HepG2 (cell line): ENCODE measurements at regions not wholly inside any gene's neighbourhood (a gene's known extent, or its start where the extent isn't known, plus 50 kb on each side); places are given as distances from the start of the nearest gene placed in this dataset.

Experiments
- ATF7-NPFF ChIP-seq: sonication (generic); formaldehyde crosslinking; IDR thresholded peaks from 2 replicates; pipeline ENCODE4 v1.8.1; 2023; ENCODE audit warnings: mild to moderate bottlenecking, low read depth, missing genetic modification reagents, moderate library complexity
- EEA1 ChIP-seq: sonication (generic); formaldehyde crosslinking; IDR thresholded peaks from 2 replicates; pipeline ENCODE4 v1.5.1; 2020; ENCODE audit warnings: mild to moderate bottlenecking, missing genetic modification reagents, borderline replicate concordance
- IKZF4 ChIP-seq: sonication (generic); formaldehyde crosslinking; IDR thresholded peaks from 2 replicates; pipeline ENCODE4 v1.5.1; 2020; ENCODE audit warnings: borderline replicate concordance, mild to moderate bottlenecking, low read depth, missing genetic modification reagents; ENCODE audit errors: not compliant biosample characterization
- ISX ChIP-seq: sonication (generic); formaldehyde crosslinking; conservative IDR thresholded peaks from 2 replicates; pipeline ENCODE4 v1.5.0; 2020; ENCODE audit warnings: missing genetic modification reagents
- KLF12 ChIP-seq: sonication (generic); formaldehyde crosslinking; IDR thresholded peaks from 2 replicates; pipeline ENCODE4 v1.4.0; 2020; ENCODE audit warnings: missing genetic modification reagents, borderline replicate concordance
- PHB2 ChIP-seq: fragments of 450-650 bp; IDR thresholded peaks from 2 replicates; pipeline ENCODE4 v1.6.1; 2018; ENCODE audit not compliant: partially characterized antibody
- PTBP1 ChIP-seq: fragments of 200-400 bp; formaldehyde crosslinking; IDR thresholded peaks from 2 replicates; pipeline ENCODE4 v1.6.1; 2018; ENCODE audit warnings: low read length, low read depth; ENCODE audit not compliant: poor library complexity, severe bottlenecking
- RAD51 ChIP-seq: fragments of 450-650 bp; IDR thresholded peaks from 2 replicates; pipeline ENCODE4 v1.6.1; 2016; ENCODE audit warnings: borderline replicate concordance
- RBFOX2 ChIP-seq: fragments of 200-400 bp; formaldehyde crosslinking; IDR thresholded peaks from 2 replicates; pipeline ENCODE4 v1.6.1; 2017; ENCODE audit warnings: low read depth, mild to moderate bottlenecking, low read length
- REXO4 ChIP-seq: sonication (generic); formaldehyde crosslinking; IDR thresholded peaks from 2 replicates; pipeline ENCODE4 v1.8.0; 2022; ENCODE audit warnings: missing genetic modification reagents, mild to moderate bottlenecking, borderline replicate concordance
- RXRB ChIP-seq: IDR thresholded peaks from 2 replicates; pipeline ENCODE4 v1.6.1; 2016; ENCODE audit warnings: borderline replicate concordance, missing genetic modification reagents, missing compliant biosample characterization
- SMAD3 ChIP-seq: sonication (generic); formaldehyde crosslinking; IDR thresholded peaks from 2 replicates; pipeline ENCODE4 v1.4.0; 2020; ENCODE audit warnings: missing genetic modification reagents
- SOX5 ChIP-seq: IDR thresholded peaks from 2 replicates; pipeline ENCODE4 v1.6.1; 2016; ENCODE audit warnings: borderline replicate concordance
- XBP1 ChIP-seq: sonication (generic); formaldehyde crosslinking; IDR thresholded peaks from 2 replicates; pipeline ENCODE4 v1.5.0; 2020; ENCODE audit warnings: missing genetic modification reagents
- XRCC5 ChIP-seq: fragments of 200-400 bp; formaldehyde crosslinking; optimal IDR thresholded peaks from 2 replicates; pipeline ENCODE3; 2017; ENCODE audit warnings: mild to moderate bottlenecking, low read length
- ZNF234 ChIP-seq: sonication (generic); formaldehyde crosslinking; conservative IDR thresholded peaks from 2 replicates; pipeline ENCODE4 v1.5.1; 2020; ENCODE audit warnings: mild to moderate bottlenecking, missing genetic modification reagents
- ZNF30 ChIP-seq: sonication (generic); formaldehyde crosslinking; IDR thresholded peaks from 2 replicates; pipeline ENCODE4 v1.5.0; 2020; ENCODE audit warnings: mild to moderate bottlenecking, missing genetic modification reagents
- ZNF782 ChIP-seq: sonication (generic); formaldehyde crosslinking; IDR thresholded peaks from 2 replicates; pipeline ENCODE4 v1.4.0; 2020; ENCODE audit warnings: missing genetic modification reagents, mild to moderate bottlenecking, borderline replicate concordance
- TF ChIP-seq, protein P1 (sequence below): sonication (generic); formaldehyde crosslinking; IDR thresholded peaks from 2 replicates; pipeline ENCODE4 v1.4.0; 2020; ENCODE audit warnings: missing genetic modification reagents, mild to moderate bottlenecking, borderline replicate concordance
- TF ChIP-seq, protein P2 (sequence below): sonication (generic); formaldehyde crosslinking; IDR thresholded peaks from 2 replicates; pipeline ENCODE4 v1.4.0; 2020; ENCODE audit warnings: missing genetic modification reagents, mild to moderate bottlenecking, borderline replicate concordance
- TF ChIP-seq, protein P3 (sequence below): sonication (generic); formaldehyde crosslinking; IDR thresholded peaks from 2 replicates; pipeline ENCODE4 v1.9.0; 2022; ENCODE audit warnings: low read depth, missing genetic modification reagents
- TF ChIP-seq, protein P4 (sequence below): sonication (generic); formaldehyde crosslinking; IDR thresholded peaks from 2 replicates; pipeline ENCODE4 v1.5.0; 2020; ENCODE audit warnings: mild to moderate bottlenecking, missing genetic modification reagents
- TF ChIP-seq, protein P5 (sequence below): sonication (generic); formaldehyde crosslinking; IDR thresholded peaks from 2 replicates; pipeline ENCODE4 v1.5.1; 2020; ENCODE audit warnings: missing genetic modification reagents, mild to moderate bottlenecking, borderline replicate concordance

DNA sequence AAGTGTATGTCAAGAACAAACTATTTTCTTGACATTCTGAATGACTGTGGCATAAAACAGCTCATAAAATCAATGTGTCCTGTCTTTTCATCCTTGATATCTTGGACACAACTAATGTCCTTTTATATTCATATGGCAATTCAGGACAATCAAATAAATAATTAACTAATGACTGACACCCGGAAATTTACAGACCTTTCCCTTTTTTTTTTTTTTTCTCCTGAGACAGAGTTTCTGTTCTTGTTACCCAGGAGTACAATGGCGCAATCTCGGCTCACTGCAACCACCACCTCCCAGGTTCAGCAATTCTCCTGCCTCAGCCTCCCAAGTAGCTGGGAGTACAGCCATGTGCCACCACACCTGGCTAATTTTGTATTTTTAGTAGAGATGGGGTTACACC lies 107.1 kb upstream of the LGSN start (continued):
- TF ChIP-seq, protein P1, sequence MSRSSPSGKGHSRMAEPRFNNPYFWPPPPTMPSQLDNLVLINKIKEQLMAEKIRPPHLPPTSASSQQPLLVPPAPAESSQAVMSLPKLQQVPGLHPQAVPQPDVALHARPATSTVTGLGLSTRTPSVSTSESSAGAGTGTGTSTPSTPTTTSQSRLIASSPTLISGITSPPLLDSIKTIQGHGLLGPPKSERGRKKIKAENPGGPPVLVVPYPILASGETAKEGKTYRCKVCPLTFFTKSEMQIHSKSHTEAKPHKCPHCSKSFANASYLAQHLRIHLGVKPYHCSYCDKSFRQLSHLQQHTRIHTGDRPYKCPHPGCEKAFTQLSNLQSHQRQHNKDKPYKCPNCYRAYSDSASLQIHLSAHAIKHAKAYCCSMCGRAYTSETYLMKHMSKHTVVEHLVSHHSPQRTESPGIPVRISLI (CRISPR knock-in tag): peak; percentile 77; the same call in 1 of the 2 replicates
- TF ChIP-seq ZNF234 (CRISPR knock-in tag) (no peak), KLF12 (CRISPR knock-in tag) (no peak), RAD51 (no peak), ZNF782 (no peak), XRCC5 (no peak), ZNF30 (CRISPR knock-in tag) (no peak), SMAD3 (CRISPR knock-in tag) (no peak), ISX (CRISPR knock-in tag) (no peak), RXRB (CRISPR knock-in tag) (no peak), RBFOX2 (no peak), IKZF4 (CRISPR knock-in tag) (no peak), ATF7-NPFF (CRISPR knock-in tag) (no peak), SOX5 (CRISPR knock-in tag) (peak; percentile 13; the same call in 1 of the 2 replicates), REXO4 (CRISPR knock-in tag) (no peak), PHB2 (no peak), EEA1 (CRISPR knock-in tag) (no peak), PTBP1 (no peak), XBP1 (CRISPR knock-in tag) (no peak)
- TF ChIP-seq, protein P2, sequence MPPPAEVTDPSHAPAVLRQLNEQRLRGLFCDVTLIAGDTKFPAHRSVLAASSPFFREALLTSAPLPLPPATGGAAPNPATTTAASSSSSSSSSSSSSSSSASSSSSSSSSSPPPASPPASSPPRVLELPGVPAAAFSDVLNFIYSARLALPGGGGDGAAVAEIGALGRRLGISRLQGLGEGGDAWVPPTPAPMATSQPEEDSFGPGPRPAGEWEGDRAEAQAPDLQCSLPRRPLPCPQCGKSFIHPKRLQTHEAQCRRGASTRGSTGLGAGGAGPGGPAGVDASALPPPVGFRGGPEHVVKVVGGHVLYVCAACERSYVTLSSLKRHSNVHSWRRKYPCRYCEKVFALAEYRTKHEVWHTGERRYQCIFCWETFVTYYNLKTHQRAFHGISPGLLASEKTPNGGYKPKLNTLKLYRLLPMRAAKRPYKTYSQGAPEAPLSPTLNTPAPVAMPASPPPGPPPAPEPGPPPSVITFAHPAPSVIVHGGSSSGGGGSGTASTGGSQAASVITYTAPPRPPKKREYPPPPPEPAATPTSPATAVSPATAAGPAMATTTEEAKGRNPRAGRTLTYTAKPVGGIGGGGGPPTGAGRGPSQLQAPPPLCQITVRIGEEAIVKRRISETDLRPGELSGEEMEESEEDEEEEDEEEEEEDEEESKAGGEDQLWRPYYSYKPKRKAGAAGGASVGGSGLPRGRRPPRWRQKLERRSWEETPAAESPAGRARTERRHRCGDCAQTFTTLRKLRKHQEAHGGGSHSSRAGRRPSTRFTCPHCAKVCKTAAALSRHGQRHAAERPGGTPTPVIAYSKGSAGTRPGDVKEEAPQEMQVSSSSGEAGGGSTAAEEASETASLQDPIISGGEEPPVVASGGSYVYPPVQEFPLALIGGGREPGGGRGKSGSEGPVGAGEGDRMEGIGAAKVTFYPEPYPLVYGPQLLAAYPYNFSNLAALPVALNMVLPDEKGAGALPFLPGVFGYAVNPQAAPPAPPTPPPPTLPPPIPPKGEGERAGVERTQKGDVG: no peak
- TF ChIP-seq, protein P3, sequence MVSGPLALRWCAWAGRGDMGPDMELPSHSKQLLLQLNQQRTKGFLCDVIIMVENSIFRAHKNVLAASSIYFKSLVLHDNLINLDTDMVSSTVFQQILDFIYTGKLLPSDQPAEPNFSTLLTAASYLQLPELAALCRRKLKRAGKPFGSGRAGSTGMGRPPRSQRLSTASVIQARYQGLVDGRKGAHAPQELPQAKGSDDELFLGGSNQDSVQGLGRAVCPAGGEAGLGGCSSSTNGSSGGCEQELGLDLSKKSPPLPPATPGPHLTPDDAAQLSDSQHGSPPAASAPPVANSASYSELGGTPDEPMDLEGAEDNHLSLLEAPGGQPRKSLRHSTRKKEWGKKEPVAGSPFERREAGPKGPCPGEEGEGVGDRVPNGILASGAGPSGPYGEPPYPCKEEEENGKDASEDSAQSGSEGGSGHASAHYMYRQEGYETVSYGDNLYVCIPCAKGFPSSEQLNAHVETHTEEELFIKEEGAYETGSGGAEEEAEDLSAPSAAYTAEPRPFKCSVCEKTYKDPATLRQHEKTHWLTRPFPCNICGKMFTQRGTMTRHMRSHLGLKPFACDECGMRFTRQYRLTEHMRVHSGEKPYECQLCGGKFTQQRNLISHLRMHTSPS (CRISPR knock-in tag): no peak
- TF ChIP-seq, protein P4, sequence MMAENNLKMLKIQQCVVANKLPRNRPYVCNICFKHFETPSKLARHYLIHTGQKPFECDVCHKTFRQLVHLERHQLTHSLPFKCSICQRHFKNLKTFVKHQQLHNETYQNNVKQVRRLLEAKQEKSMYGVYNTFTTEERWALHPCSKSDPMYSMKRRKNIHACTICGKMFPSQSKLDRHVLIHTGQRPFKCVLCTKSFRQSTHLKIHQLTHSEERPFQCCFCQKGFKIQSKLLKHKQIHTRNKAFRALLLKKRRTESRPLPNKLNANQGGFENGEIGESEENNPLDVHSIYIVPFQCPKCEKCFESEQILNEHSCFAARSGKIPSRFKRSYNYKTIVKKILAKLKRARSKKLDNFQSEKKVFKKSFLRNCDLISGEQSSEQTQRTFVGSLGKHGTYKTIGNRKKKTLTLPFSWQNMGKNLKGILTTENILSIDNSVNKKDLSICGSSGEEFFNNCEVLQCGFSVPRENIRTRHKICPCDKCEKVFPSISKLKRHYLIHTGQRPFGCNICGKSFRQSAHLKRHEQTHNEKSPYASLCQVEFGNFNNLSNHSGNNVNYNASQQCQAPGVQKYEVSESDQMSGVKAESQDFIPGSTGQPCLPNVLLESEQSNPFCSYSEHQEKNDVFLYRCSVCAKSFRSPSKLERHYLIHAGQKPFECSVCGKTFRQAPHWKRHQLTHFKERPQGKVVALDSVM (CRISPR knock-in tag): 0 out of 2 replicates have a peak, but pooled peaks have one; percentile 16
- TF ChIP-seq, protein P5, sequence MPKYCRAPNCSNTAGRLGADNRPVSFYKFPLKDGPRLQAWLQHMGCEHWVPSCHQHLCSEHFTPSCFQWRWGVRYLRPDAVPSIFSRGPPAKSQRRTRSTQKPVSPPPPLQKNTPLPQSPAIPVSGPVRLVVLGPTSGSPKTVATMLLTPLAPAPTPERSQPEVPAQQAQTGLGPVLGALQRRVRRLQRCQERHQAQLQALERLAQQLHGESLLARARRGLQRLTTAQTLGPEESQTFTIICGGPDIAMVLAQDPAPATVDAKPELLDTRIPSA: no peak
